Germinal center (tissue), 1 donor: ENCODE measurements at regions not wholly inside any gene's neighbourhood (a gene's known extent, or its start where the extent isn't known, plus 50 kb on each side); places are given as distances from the start of the nearest gene placed in this dataset.

ENCODE experiments used
- DNase-seq: peaks from one replicate; pipeline ENCODE4 v3.0.0; 2012; ENCODE audit warnings: mixed read lengths, low spot score

DNA sequence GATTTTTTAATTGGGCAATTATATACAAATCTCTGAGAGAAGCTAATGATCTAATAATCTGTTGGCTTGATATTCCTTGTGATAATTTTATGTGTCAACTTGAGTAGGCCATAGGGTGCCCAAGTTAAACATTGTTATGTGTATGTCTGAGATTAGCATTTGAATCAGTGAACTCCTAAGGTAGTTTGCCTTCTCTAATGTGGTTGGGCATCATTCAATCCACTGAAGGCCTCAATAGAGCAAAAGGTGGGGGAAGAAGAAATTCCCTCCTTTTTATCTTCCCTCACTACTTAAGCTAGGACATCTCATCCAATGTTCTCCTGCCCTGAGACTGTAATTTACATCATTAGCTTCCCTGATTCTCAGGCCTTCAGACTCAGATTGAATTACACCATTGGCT is 394.5 kb downstream of the LMO4 start:
- DNase-seq = no peak

DNA sequence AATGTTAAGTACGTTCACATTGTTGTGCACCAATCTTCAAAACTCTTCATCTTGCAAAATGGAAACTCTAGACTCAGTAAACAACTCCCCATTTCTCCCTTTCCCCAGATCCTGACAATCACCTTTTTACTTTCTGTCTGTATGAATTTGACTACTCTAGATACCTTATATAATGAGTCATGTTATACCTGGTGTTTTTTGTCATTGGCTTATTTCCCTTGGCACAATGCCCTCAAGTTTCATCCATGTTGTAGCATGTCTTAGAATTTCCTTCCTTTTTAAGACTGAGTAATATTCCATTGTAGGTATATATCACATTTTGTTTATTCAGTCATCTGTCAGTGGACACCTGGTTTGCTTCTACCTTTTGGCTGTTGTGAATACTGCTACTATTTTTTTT is 399.5 kb downstream of the LMO4 start:
- no peak for DNase-seq

DNA sequence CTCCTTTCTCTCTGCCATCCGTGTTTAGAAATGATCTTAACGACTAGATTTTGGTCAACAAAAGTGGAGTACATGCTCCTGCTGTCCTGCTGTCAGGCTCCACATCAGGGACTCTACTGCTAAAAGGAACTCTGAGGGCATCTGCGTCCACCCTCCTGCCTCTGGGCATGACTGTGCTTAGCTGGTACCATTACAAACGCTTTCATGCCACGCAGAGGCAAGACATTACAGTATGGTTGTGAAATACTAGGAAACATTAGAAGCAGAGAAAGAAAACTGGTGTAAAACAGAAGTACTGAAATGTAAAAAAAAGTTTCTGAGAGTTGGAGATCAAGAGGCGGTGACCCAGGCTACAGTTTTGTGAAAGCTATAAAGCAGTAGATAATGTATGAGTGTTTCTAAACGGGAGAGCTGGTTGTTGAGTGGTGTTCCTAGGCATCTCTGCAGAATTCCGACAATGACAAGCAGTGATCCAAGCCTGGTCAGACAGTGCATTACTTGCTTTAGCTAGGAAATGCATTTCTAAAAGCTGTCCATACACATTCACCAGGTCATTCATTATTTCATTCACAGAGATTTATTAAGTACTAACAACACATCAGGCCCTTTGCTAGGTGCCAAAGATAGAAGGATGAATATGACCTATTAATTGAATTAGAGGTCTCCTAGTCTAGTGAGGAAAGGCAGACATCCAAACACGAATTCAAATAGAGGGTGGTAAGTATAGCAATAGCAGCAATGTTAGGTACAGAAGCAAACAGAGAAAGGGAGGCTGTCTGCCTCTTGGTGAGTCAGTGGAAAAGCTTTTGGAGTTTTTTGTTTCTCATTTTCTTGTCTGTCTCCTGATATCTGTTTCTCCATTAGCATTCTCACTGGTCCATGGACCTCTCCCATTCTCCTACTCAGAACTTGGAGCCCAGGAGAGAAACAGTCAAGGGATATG is 401.9 kb downstream of the LMO4 start:
- no peak for DNase-seq

DNA sequence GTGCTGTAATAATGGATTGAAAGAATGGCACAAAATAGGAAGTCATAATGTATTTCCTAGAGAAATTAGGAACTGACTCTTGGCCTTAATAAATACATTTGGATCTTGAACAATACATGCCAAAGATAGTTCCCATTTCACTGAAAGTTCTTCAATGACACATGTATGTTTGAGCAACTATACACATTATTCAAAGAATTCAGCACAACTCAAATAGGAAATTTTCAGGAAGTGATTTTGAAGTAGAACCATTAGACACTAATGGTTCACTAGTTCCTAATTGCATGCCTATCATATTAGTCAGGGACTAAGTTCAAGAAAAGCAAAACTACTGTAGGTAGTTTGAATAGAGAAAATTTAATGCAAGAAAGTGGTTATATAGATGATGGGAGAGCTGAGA is 404.7 kb downstream of the LMO4 start:
- DNase-seq = no peak

DNA sequence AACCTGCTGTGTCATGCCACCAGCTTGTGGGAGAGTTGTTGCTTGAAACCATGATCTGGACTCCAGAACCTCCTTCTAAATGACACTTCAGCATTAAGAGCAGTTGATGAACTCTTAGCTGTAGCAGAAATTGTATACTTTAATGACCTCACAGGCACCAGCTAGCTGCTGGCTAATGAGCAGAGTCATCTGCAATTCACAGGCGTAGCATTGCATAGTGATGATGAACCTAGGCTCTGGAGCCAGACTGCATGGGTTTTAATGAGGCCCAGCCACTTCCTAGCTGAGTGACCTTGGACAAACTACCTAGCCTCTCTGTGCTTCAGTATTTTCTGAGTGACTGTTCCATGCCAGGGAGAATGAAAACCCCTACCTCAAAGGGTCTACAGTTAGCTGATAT is 407.1 kb downstream of the LMO4 start:
- DNase-seq = no peak

DNA sequence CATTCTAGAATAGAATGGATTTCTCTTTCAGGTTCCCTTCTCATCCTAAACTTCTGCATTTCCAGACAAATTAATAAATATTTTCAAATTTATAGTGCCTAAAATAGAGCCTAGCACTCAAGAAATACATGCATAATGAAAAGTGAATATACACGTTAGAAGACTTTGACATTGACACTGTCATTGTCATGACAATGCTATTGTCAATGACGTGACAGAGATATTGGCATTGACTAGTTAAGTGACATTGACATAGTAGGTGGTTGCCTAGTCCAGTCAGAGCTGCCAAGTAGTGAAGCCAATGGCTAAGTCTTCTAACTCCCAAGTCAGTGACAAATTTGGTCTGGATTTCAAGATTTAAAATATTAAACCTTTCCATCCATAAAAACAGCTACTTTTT is 410.5 kb downstream of the LMO4 start:
- DNase-seq = no peak

DNA sequence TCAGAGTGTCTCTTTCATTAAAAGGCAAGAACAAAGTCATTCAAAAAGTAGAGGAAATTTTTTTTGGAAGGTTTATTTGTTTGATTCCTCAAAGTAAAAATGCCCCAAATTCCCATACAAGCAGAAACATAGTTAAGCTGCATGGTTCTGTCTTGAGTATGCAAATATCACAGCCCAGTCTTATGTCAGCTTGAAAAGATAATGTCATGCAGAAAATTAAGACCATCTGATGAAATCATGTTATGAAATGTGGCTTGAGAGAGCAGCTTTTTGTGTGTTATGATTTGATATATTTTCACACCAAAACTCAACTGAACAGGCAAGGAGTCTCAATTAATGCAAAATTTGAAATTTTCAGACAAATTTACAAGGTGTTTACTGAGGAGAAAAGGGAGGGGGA is 411.0 kb downstream of the LMO4 start:
- DNase-seq = no peak

DNA sequence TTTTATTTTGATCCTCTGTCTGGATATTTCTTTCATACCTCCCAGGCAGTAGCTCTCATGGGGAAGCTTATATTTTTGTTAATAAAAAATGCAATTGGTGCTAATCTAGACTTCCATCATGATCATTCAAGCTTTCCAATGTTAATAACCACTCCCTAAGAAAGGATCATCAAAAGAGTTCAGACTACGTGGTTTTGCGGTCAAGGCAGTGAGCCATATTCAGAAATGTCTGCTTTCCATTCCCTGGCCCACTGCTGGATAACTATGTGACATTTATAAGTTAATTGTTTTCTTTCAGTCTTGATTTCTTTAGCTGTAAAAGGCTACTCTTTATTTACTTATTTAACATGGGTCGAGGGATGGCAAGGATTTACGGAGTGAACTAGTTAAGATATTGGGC is 414.6 kb downstream of the LMO4 start:
- DNase-seq = no peak

DNA sequence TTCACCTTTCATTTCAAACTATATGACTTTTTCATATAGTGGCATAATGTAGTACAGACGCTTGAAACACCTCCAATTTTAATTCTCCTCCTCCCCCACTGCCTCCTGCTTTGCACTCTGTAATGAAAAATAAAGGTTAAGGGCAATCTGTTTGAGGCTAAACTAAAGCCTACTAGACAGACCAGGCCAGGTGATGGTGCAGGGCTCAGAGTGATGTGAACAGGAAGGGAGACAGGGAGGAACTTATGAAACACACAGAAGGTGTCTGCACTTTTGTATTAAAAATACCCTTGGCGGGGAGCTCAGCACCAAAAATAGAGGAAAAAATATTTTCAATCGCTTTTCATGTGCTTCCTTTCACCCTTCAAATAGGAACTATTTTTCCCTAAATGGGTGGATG is 415.4 kb downstream of the LMO4 start:
- DNase-seq = no peak

DNA sequence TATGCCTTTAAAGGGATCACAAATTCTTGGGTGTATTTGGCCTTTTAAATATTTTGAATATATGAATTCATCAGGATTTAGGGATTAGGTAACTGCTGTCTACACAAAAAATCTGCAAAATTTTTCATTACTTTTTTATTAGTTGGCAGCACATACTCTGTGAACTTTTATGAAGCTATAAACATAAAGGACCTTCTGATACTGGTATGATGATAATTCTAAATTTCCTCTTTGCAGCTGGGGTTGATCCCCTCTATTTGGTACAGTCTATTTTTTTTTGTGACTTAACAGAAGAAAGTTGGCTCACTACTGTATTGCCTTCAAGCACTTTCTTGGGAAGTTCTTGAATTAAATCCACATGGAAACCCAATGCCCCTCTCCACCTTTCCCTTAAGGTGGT is 416.1 kb downstream of the LMO4 start:
- DNase-seq = no peak

DNA sequence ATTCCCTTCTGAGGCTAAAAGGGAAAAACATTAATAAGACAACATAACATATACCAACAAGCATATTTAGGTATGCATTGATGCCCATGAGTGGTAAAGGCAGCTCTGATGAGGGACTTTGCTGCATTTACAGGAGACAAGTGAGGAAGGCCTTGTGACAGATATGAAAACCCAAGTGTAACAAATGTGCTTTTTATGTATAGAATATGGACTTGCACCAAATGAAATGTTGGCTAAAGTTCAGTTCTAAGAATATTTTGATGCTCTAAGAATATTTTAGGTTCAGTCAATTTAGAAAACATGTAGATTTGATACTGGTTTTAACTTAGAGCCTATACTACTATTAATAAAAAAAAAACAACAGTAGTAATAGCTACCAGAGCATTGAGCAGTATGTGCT is 424.7 kb downstream of the LMO4 start:
- DNase-seq = no peak

DNA sequence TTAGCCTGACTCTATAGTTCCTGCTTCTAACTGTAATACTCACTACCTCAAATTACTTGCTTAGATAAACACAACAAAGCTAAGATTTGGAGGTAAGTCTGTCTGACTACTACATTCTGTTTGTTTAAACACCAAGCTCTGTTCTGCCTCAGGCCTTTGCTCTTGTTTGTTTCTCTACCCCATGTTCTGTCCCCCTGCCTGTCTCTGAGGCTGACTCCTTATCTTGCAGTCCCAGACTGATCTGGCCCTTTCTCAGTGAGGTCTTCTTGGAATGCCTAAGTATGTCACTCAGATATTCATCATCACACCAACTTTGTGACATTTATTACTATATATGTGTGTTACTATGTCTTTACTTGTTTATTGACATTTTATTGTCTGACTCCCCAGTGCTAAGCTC is 425.5 kb downstream of the LMO4 start:
- DNase-seq = no peak

DNA sequence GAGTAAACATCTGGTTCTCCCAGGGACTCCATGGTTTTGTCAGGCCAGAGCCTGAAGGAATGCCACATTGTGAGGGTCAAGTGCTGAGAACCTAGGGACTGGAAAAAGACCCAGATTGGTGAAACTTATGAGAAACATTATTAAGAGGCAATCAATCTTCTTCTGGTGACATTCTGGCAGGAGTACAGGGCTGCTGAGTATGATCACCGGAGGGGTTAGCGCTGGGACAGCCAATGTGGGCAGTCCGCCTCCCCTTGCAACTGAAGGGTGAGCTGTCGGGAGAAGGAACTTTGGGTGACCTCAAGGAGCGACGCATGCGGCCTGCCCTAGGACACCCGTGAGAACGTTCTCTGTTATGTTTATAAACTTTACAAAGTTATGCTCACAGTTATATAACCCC is 429.0 kb downstream of the LMO4 start:
- no peak for DNase-seq

DNA sequence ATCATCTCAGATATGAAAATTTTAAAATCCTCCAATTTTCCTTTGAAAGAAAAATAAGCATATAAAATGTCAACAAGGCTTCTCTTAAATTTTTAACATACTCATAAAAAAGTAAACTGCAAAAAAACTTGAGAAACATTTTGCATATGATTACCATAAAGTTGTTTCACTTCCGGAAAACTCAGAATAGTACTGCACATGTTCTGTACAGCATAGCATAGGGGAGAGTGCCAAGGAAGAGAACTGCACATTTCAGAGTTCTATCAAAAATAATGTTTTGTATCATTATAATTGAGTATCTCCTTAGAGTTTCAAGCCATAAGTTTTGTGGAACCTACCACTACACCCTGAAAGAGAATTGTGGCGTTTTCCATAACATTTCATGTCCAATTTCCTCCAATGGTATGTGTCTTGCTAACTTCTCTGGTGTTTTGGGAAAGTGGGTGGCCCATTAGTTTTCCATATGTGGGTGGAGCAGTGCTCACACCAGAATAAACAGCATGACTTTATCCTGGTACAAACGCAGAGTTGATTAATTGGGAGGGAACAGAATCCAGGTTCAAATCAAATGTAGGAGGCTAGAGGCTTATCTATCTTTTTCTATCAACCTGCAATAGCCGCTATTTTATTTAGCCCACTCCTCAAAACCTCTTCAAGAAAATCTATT is 430.9 kb downstream of the LMO4 start:
- peak; percentile 53 for DNase-seq

DNA sequence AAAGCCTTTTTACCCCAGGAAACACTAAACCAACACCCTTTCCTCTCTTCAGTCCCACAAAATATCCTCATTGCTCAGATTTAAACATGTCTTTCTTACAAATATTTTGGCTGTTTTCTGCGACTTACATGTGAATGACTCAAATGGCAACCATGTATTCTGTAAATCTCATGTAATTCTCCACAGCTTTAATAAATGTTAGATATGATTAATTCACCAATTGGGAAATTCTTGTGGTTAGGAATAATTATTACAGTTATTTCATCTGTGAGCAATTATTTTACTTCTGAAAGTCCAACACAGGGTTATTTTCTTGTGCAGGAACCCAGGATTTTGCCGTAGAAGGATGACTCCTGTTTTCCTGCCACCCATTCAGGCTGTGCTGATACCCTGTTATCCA is 431.5 kb downstream of the LMO4 start:
- no peak for DNase-seq

DNA sequence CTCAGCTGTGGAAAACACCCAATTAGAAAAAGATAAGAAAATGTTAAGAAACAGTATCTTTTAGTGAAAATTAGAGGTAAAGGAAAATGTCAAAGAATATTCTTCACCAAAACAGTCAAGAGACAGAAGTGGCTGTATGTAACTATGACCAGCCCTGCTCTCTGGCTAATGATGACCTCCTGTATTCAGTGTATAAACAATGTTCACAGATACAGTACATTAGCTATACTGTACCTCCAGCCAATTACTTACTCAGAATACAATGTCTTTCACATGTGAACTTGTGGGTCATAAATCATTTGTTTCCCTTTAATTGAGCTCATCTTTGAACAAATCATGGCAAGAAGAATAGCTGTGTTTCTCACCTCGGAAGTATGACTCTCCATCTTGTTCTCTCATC is 432.0 kb downstream of the LMO4 start:
- no peak for DNase-seq

DNA sequence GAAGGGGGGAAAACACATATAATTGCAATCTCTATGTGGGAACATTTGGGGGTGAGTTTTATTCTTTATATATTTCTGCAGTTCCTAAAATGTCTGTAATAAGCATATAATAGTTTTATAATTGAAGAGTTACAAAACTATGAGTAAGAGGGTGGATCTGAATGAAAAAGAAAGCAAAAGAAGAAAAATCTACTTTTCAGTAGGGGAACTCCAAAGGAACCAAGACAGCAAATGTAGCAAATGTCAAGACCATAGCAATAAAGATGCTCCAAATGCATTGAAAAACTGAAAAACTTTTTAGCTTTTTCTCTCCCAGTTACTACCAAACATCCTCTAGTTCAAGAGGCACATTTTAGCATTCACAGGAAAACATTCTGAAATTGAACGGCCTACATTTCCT is 434.8 kb downstream of the LMO4 start:
- no peak for DNase-seq

DNA sequence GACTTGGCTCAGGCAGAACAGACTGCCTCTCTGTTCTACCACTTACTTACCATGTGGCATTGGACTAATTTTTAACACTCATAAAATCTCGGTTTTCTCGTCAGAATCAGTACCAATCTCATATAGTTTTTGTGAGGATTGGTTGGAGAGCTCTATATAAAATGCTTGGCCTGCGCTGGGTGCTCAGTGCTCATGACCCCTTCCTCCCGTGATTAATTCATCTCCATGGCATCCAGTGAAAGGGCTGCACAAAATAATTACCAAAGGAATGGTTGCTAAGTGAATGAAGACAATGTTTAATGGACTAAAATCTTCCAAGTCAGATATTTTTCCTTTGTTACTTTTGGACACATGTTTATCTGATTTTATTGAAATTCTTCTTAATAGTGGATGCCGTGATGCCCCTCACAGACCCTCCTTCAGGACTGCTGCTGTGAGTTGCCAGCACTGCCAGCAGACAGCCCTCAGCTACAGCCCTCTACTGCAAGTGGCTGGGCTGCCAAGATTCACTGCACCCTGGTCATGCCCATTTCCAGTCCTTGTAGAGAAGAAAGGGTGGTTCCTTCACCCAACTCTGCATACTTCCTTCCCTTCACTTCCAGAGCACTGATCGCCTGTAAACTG is 436.5 kb downstream of the LMO4 start:
- DNase-seq = no peak

DNA sequence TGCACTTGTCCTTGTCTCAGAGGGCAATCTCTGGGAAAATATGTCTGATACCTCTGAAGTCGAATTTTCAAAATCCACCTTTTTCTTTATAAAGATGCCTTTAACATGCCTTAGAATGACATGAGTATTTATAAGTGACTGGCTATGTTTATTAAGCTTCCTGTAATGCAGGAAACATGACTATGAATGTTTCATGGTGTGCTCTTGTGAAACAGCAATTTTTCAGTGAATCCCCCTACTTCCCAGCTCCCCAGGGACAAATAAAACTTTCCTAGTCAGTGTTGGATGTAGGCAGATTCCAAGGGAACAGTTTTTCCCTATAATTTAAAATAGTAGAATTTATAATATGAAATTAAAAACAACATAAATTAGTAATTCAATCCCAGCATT is 437.0 kb downstream of the LMO4 start:
- no peak for DNase-seq

DNA sequence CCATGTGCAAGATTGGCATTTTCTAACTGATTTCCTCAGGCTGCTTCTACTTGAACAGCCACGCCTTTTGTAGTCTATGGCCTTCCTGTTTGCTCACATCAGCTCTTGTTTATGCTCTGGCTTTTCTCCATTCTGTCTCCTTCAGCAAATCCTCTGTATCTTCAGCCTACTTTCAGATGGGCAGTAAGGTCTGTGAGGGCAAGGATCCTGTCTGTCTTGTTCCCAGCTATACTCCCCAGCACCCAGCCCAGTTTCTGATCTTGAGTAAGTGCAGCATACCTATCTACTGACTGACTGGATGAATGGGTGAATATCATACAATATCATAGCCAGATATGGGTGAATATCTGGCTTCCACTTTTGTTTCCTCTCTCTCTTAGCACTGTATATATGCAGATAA is 438.1 kb downstream of the LMO4 start:
- no peak for DNase-seq

DNA sequence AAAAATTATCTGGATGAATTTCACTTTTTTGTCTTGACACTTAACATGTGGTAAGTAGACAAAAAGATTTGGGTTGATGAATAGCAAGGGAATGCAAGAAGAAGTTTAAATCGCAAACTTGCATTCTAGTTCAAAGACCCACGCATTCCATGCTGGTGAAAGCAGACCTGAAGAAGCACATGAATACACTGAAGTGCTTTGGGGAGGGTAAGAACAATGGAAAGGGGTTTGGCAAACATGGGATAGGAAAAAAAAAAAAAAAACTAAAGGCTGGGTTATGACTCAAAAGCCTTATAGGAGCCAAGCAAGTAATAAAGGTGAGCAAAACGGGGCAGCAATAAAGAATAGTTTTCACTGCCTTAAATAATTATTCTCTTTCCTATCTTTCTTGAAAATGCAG is 450.2 kb downstream of the LMO4 start:
- no peak for DNase-seq

DNA sequence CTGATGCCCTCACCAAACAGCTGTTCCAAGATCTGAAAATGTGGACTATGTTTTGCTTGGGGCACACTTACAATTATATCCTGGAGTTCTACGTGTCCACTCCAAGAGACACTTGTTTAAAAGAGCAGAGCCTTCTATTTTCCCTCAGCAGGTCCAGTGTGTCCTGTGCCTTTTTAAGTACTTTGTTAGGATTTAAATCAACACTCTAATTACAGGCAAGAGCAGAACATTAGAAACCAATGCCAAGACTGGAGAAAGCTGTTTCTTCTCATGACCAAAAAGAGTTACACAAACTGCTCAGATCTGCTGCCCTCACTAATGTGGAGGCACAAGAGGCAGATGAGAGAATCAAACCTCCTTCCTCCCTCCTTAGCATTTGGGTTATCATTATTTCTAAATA is 452.9 kb downstream of the LMO4 start:
- no peak for DNase-seq

DNA sequence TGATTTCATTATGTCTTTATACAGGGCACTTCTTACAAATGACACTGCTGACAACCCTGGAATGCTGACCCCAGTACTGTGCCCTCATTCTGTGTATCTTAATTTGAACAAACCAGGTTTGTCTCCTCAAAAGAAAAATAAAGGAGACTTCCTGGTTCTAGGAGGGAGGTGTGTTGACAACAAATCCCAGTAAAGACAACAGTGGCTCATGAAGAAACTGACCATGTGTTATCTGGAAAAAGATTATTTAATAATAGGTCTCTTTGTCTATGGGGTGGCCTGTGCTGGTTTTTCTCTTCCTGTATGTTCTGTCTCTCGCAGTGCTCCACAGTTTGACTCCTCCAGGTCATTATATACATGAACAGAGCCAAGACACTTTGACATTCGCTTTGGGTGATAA is 454.6 kb downstream of the LMO4 start:
- no peak for DNase-seq
